HL-60 (cell line): ENCODE measurements at regions not wholly inside any gene's neighbourhood (a gene's known extent, or its start where the extent isn't known, plus 50 kb on each side); places are given as distances from the start of the nearest gene placed in this dataset.

Source experiments
- DNase-seq, 2 experiments: peaks; one replicate each; pipeline ENCODE4 v3.0.0-alpha.2; 2010 to 2020; ENCODE audit warnings: low read depth in 1 of 2, low spot score in 1 of 2
- H3K27ac ChIP-seq: fragments of 250-450 bp; sonication (Bioruptor Pico); replicated peaks from 2 replicates; pipeline ENCODE4 v1.5.1; 2020; ENCODE audit warnings: mild to moderate bottlenecking, moderate library complexity
- H3K27me3 ChIP-seq: fragments of 250-450 bp; sonication (Bioruptor Pico); 2 replicates; pipeline ENCODE4 v1.5.1; 2021; ENCODE audit warnings: mild to moderate bottlenecking, moderate library complexity; ENCODE audit not compliant: insufficient read depth, poor library complexity, severe bottlenecking
- H3K4me3 ChIP-seq: replicated peaks from 2 replicates; pipeline ENCODE4 v1.5.1; 2011; ENCODE audit warnings: mild to moderate bottlenecking, control low read depth, low read length; ENCODE audit not compliant: insufficient read depth
- GABPA ChIP-seq: IDR thresholded peaks from 2 replicates; pipeline ENCODE4 v1.6.1; 2012; ENCODE audit warnings: low read depth
- POLR2AphosphoS5 ChIP-seq: IDR thresholded peaks from 2 replicates; pipeline ENCODE4 v1.6.1; 2012; ENCODE audit warnings: low read depth
- SPI1 ChIP-seq: IDR thresholded peaks from 2 replicates; pipeline ENCODE4 v1.6.1; 2012; ENCODE audit warnings: low read depth, mild to moderate bottlenecking, borderline replicate concordance
- TF ChIP-seq, protein P1 (sequence below): IDR thresholded peaks from one replicate; pipeline ENCODE4 v1.5.1; 2011; ENCODE audit warnings: low read length, control low read depth, inconsistent platforms; ENCODE audit not compliant: insufficient read depth
- TF ChIP-seq, protein P2 (sequence below): IDR thresholded peaks from 2 replicates; pipeline ENCODE4 v1.6.1; 2012; ENCODE audit warnings: low read depth; ENCODE audit not compliant: insufficient replicate concordance

DNA sequence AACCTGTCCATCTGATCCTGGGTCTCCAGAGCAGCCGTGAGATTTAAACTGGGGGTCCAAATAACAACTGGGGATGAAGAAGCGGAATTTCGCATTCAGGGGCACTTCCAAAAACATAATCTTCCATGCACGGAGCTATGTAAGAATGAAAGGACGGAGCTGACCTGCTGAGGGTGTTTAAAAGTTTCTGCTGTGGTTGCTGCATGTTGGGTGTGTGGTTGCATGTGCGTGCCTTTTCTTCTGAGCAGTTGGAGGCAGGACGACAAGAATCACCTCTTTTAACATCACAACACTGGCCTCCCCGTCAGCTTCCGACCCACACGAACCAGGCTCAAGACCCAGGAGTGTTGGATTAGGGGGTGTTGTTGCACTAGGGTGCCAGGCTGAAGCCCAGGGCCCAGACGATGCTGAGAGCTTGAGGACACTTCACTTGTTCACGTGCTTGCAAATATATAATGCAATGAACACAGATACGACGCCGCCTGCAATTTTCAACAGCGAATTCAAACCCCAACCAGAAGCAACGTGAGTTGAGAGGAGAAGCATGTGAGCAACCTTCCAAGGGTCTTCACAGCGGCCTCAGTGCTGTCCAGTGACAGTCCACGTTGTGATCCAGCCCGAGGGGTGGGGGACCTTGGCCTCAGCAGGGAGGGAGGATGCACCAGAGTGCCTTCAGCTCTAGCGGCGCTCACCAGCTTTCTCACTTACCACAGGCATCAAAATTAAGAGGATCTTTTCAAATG is 76.0 kb upstream of the SALL3 start:
- Histone ChIP-seq H3K27me3 (no peaks in the 10 kb centered on the region), H3K27ac (no peak overlapping the region), H3K4me3 (no peak overlapping the region)
- TF ChIP-seq, protein P1, sequence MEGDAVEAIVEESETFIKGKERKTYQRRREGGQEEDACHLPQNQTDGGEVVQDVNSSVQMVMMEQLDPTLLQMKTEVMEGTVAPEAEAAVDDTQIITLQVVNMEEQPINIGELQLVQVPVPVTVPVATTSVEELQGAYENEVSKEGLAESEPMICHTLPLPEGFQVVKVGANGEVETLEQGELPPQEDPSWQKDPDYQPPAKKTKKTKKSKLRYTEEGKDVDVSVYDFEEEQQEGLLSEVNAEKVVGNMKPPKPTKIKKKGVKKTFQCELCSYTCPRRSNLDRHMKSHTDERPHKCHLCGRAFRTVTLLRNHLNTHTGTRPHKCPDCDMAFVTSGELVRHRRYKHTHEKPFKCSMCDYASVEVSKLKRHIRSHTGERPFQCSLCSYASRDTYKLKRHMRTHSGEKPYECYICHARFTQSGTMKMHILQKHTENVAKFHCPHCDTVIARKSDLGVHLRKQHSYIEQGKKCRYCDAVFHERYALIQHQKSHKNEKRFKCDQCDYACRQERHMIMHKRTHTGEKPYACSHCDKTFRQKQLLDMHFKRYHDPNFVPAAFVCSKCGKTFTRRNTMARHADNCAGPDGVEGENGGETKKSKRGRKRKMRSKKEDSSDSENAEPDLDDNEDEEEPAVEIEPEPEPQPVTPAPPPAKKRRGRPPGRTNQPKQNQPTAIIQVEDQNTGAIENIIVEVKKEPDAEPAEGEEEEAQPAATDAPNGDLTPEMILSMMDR: no peak
- TF ChIP-seq POLR2AphosphoS5 (no peak), GABPA (no peak), SPI1 (no peak)
- TF ChIP-seq, protein P2, sequence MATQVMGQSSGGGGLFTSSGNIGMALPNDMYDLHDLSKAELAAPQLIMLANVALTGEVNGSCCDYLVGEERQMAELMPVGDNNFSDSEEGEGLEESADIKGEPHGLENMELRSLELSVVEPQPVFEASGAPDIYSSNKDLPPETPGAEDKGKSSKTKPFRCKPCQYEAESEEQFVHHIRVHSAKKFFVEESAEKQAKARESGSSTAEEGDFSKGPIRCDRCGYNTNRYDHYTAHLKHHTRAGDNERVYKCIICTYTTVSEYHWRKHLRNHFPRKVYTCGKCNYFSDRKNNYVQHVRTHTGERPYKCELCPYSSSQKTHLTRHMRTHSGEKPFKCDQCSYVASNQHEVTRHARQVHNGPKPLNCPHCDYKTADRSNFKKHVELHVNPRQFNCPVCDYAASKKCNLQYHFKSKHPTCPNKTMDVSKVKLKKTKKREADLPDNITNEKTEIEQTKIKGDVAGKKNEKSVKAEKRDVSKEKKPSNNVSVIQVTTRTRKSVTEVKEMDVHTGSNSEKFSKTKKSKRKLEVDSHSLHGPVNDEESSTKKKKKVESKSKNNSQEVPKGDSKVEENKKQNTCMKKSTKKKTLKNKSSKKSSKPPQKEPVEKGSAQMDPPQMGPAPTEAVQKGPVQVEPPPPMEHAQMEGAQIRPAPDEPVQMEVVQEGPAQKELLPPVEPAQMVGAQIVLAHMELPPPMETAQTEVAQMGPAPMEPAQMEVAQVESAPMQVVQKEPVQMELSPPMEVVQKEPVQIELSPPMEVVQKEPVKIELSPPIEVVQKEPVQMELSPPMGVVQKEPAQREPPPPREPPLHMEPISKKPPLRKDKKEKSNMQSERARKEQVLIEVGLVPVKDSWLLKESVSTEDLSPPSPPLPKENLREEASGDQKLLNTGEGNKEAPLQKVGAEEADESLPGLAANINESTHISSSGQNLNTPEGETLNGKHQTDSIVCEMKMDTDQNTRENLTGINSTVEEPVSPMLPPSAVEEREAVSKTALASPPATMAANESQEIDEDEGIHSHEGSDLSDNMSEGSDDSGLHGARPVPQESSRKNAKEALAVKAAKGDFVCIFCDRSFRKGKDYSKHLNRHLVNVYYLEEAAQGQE: no peak
- no peak for DNase-seq

DNA sequence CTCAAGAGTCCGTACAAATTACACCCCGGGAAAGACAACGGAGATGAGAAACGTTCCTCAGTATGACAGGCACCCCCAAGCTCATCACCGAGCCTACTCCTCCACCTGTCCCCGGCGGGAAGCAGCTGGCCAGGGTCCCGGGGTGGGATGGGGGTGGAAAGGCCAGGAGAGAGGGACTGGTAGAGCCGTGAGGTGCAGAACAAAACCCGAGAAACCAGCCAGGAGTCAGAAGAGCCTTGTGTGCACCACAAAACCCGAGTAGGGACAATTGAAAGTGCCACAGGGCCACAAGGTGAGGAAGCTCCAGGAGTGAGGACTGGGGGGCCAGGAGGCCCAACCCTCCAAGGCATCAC is 75.5 kb upstream of the SALL3 start:
- TF ChIP-seq, protein P2: no peak
- TF ChIP-seq GABPA (no peak), SPI1 (no peak), POLR2AphosphoS5 (no peak)
- TF ChIP-seq, protein P1: no peak
- no peak for DNase-seq
- Histone ChIP-seq H3K4me3 (no peak overlapping the region), H3K27me3 (peaks cover under 1% of the 10 kb centered on the region), H3K27ac (no peak overlapping the region)

DNA sequence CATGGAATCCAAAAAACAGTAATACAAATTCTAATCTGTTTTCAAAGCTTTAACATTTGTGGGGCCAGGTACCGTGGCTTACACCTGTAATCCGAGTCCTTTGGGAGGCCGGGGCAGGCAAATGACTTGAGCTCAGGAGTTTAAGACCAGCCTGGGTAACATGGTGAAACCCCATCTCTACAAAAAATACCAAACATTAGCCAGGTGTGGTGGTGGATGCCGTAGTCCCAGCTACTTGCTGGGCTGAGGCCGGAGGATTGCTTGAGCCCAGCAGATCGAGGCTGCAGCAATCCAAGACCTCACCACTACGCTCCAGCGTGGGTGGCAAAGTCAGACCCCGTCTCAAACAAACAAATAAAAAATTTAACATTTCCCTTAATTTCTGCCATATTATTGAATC is 74.3 kb upstream of the SALL3 start:
- peaks cover 6% of the 10 kb centered on the region for H3K27me3 ChIP-seq
- H3K27ac ChIP-seq: no peak overlapping the region
- no peak for DNase-seq
- TF ChIP-seq GABPA (no peak), POLR2AphosphoS5 (no peak), SPI1 (no peak)
- TF ChIP-seq, protein P2: no peak
- TF ChIP-seq, protein P1: no peak
- no peak overlapping the region for H3K4me3 ChIP-seq
